ENCODE measurements at regions not wholly inside any gene's neighbourhood (a gene's known extent, or its start where the extent isn't known, plus 50 kb on each side); places are given as distances from the start of the nearest gene placed in this dataset.

DNA sequence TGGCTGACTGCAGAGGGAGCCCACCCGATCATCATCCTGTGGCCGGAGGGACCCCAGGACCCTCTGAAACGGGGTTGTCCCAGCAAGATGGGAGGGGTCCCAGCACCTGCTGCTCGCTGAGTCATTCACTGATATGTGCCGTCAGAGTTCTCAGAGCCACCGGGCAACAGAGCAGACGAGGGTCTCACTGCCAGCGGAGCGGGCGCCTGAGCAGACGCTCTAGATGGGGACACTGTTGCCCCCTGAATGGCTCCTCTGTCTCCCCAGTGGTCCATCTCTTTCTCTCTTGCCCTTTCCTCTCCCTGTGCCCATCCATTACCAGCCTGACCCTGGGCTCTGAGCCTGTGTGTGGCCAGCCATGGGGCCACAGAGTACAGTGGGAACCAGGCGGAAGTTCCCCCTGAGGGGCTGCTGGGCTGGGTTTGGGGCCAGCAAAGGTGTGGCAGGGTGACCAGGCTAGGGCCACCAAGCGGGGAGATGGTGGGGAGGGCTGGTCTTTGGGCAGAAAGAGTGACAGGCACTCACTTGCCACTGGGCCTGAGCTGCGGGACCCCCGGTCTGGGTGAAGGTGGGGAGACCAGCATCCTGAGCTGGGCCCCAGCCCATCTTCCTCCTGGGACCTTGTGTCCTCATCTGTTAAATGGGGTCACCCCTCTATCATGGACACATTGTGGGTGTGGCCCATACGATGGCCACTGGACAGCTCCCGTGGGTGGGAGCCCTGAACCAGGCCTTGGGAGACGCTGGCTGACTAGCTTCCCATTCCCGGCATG, 90.9 kb downstream of the HMX1 start:
- no peak overlapping the region for H3K4me3 ChIP-seq (ENCODE audit: low read depth, low read length)
- in situ Hi-C loops (cut with HindIII; ENCODE audit: low sequenced_read_pairs), result no loop called here
- no peak for DNase-seq (ENCODE audit: low read depth)
- TF ChIP-seq, protein P1, sequence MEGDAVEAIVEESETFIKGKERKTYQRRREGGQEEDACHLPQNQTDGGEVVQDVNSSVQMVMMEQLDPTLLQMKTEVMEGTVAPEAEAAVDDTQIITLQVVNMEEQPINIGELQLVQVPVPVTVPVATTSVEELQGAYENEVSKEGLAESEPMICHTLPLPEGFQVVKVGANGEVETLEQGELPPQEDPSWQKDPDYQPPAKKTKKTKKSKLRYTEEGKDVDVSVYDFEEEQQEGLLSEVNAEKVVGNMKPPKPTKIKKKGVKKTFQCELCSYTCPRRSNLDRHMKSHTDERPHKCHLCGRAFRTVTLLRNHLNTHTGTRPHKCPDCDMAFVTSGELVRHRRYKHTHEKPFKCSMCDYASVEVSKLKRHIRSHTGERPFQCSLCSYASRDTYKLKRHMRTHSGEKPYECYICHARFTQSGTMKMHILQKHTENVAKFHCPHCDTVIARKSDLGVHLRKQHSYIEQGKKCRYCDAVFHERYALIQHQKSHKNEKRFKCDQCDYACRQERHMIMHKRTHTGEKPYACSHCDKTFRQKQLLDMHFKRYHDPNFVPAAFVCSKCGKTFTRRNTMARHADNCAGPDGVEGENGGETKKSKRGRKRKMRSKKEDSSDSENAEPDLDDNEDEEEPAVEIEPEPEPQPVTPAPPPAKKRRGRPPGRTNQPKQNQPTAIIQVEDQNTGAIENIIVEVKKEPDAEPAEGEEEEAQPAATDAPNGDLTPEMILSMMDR (IDR thresholded peaks at IDR 0.05; ENCODE audit: low read depth, low read length, missing control alignments), result no peak

- TF ChIP-seq, protein P1 (IDR thresholded peaks at IDR 0.05; ENCODE audit: low read depth, low read length, missing control alignments), result no peak
- in situ Hi-C loops (cut with HindIII; ENCODE audit: low sequenced_read_pairs), result no loop called here
- H3K4me3 ChIP-seq (ENCODE audit: low read depth, low read length), result no peak overlapping the region
- DNase-seq (ENCODE audit: low read depth), result no peak
Measured at GRCh38 chr4:8780086-8780485, 91.6 kb downstream of the HMX1 start.

GRCh38 chr4:8779490-8779932, 92.1 kb downstream of the HMX1 start:
- in situ Hi-C loops (cut with HindIII; ENCODE audit: low sequenced_read_pairs), result no loop called here
- TF ChIP-seq, protein P1 (IDR thresholded peaks at IDR 0.05; ENCODE audit: low read depth, low read length, missing control alignments), result no peak
- H3K4me3 ChIP-seq (ENCODE audit: low read depth, low read length), result no peak overlapping the region
- DNase-seq (ENCODE audit: low read depth), result no peak

- TF ChIP-seq, protein P1 (IDR thresholded peaks at IDR 0.05; ENCODE audit: low read depth, low read length, missing control alignments), result no peak
- H3K4me3 ChIP-seq (ENCODE audit: low read depth, low read length), result no peak overlapping the region
- in situ Hi-C loops (cut with HindIII; ENCODE audit: low sequenced_read_pairs), result no loop called here
- no peak for DNase-seq (ENCODE audit: low read depth)
Measured at GRCh38 chr4:8778760-8779159, 92.9 kb downstream of the HMX1 start.

GRCh38 chr4:8778291-8778690, 93.3 kb downstream of the HMX1 start:
- H3K4me3 ChIP-seq (ENCODE audit: low read depth, low read length), result no peak overlapping the region
- DNase-seq (ENCODE audit: low read depth), result no peak
- in situ Hi-C loops (cut with HindIII; ENCODE audit: low sequenced_read_pairs), result no loop called here
- TF ChIP-seq, protein P1 (IDR thresholded peaks at IDR 0.05; ENCODE audit: low read depth, low read length, missing control alignments), result no peak

GRCh38 chr4:8777320-8778196, 94.1 kb downstream of the HMX1 start:
- TF ChIP-seq, protein P1 (IDR thresholded peaks at IDR 0.05; ENCODE audit: low read depth, low read length, missing control alignments), result no peak
- in situ Hi-C loops (cut with HindIII; ENCODE audit: low sequenced_read_pairs), result no loop called here
- no peak overlapping the region for H3K4me3 ChIP-seq (ENCODE audit: low read depth, low read length)
- DNase-seq (ENCODE audit: low read depth), result no peak
